PC-3 (cell line): ENCODE measurements at regions not wholly inside any gene's neighbourhood (a gene's known extent, or its start where the extent isn't known, plus 50 kb on each side); places are given as distances from the start of the nearest gene placed in this dataset.

Experiments used
- ATAC-seq: fragments of 200-7000 bp; cut with Tn5 transposase; 2 replicates; pipeline ENCODE4 v1.9.1; 2020; ENCODE audit warnings: mild to moderate bottlenecking, moderate library complexity
- BruUV-seq: library from RNA; stranded (reverse); fragments of 400-500 nt; replicated peaks from 2 replicates; lab custom pipeline; 2021; lab: Mats Ljungman, UMichigan
- CTCF ChIA-PET: fragments of 300-600 bp; sonication (Branson Sonifier 250); formaldehyde crosslinking; loops from one replicate; lab custom pipeline; 2022; ENCODE audit warnings: antibody characterized with exemption; lab: Charles Lee
- POLR2A ChIA-PET: fragments of 300-600 bp; sonication (Branson Sonifier 250); formaldehyde crosslinking; loops from one replicate; lab custom pipeline; 2022; ENCODE audit warnings: antibody characterized with exemption; ENCODE audit not compliant: unreplicated experiment; lab: Charles Lee
- DNase-seq: peaks from one replicate; pipeline ENCODE4 v3.0.0-alpha.2; 2015
- H2AFZ ChIP-seq: fragments of 300-600 bp; sonication (generic); 2 replicates; pipeline ENCODE4 v1.6.0; 2016; ENCODE audit warnings: antibody characterized with exemption, low read length
- H3F3A ChIP-seq: fragments of 300-600 bp; sonication (generic); one replicate; pipeline ENCODE4 v1.6.0; 2017; ENCODE audit warnings: antibody characterized with exemption, low read length, control low read depth, mild to moderate bottlenecking; ENCODE audit not compliant: unreplicated experiment
- H3K27ac ChIP-seq: fragments of 300-600 bp; sonication (generic); 2 replicates; pipeline ENCODE4 v1.5.1; 2016; ENCODE audit warnings: mild to moderate bottlenecking, low read length
- H3K27me3 ChIP-seq: fragments of 300-600 bp; sonication (generic); 2 replicates; pipeline ENCODE4 v1.6.1; 2016; ENCODE audit warnings: low read length, mixed read lengths
- H3K36me3 ChIP-seq: fragments of 300-600 bp; sonication (generic); 2 replicates; pipeline ENCODE4 v1.6.1; 2016; ENCODE audit warnings: low read depth, mixed run types, low read length, mixed read lengths
- H3K4me1 ChIP-seq: fragments of 300-600 bp; sonication (generic); 2 replicates; pipeline ENCODE4 v1.5.1; 2016; ENCODE audit warnings: low read length; ENCODE audit not compliant: insufficient read depth
- H3K4me2 ChIP-seq: fragments of 300-600 bp; sonication (generic); 2 replicates; pipeline ENCODE4 v1.6.0; 2016; ENCODE audit warnings: low read length
- H3K4me3 ChIP-seq: fragments of 300-600 bp; sonication (generic); 2 replicates; pipeline ENCODE4 v1.5.1; 2016; ENCODE audit warnings: mild to moderate bottlenecking, low read length, mixed read lengths
- H3K79me2 ChIP-seq: fragments of 300-600 bp; sonication (generic); 2 replicates; pipeline ENCODE4 v1.6.1; 2017; ENCODE audit warnings: low read length, mixed read lengths
- H3K9ac ChIP-seq: fragments of 300-600 bp; sonication (generic); 2 replicates; pipeline ENCODE4 v1.6.0; 2016; ENCODE audit warnings: mild to moderate bottlenecking, low read length
- H3K9me2 ChIP-seq: fragments of 300-600 bp; sonication (generic); replicated peaks from 2 replicates; pipeline ENCODE4 v1.6.1; 2016; ENCODE audit warnings: mixed run types, low read length, mixed read lengths
- H3K9me3 ChIP-seq: fragments of 300-600 bp; sonication (generic); 2 replicates; pipeline ENCODE4 v1.6.1; 2016; ENCODE audit warnings: low read length, mixed read lengths
- H4K20me1 ChIP-seq: fragments of 300-600 bp; sonication (generic); 2 replicates; pipeline ENCODE4 v1.6.1; 2016; ENCODE audit warnings: low read length, mixed read lengths
- CTCF ChIP-seq: fragments of 300-600 bp; sonication (generic); conservative IDR thresholded peaks from 2 replicates; pipeline ENCODE4 v1.5.1; 2017; ENCODE audit warnings: antibody characterized with exemption, low read depth, mild to moderate bottlenecking, low read length
- EZH2 ChIP-seq: fragments of 300-600 bp; sonication (generic); IDR thresholded peaks from one replicate; pipeline ENCODE4 v1.6.1; 2017; ENCODE audit warnings: antibody characterized with exemption, mild to moderate bottlenecking, low read length; ENCODE audit not compliant: unreplicated experiment
- EZH2phosphoT487 ChIP-seq: fragments of 300-600 bp; sonication (generic); IDR thresholded peaks from 2 replicates; pipeline ENCODE4 v1.6.1; 2018; ENCODE audit warnings: mild to moderate bottlenecking, antibody characterized with exemption, low read length, borderline replicate concordance
- intact Hi-C: fragments of 100-400 bp; cut with micrococcal nuclease; formaldehyde crosslinking; loops from 2 replicates; pipeline ENCODE4 v1.9.0; 2023

GRCh38 chr13:75996582-75996981 lies 360.5 kb downstream of the LMO7 start:
- H3K27ac ChIP-seq = no peak overlapping the region
- no peaks in the 10 kb centered on the region for H3K9me2 ChIP-seq
- H3F3A ChIP-seq = no peaks in the 10 kb centered on the region
- no peaks in the 10 kb centered on the region for H3K27me3 ChIP-seq
- BruUV-seq = no TSS peak
- no peaks in the 10 kb centered on the region for H3K9me3 ChIP-seq
- intact Hi-C loops = no loop called here
- no peaks in the 10 kb centered on the region for H3K79me2 ChIP-seq
- TF ChIP-seq EZH2 (no peak), CTCF (no peak), EZH2phosphoT487 (no peak)
- peaks cover 12% of the 10 kb centered on the region for H3K4me1 ChIP-seq
- H3K4me3 ChIP-seq = no peak overlapping the region
- no peak overlapping the region for H2AFZ ChIP-seq
- H3K36me3 ChIP-seq = no peaks in the 10 kb centered on the region
- no peaks in the 10 kb centered on the region for H4K20me1 ChIP-seq
- H3K9ac ChIP-seq = no peak overlapping the region
- no peak overlapping the region for H3K4me2 ChIP-seq
- no peak for DNase-seq
- ChIA-PET POLR2A (no interaction called here), CTCF (no interaction called here)
- no peak for ATAC-seq

- ATAC-seq = no peak
- no peak overlapping the region for H3K4me2 ChIP-seq
Observed at GRCh38 chr13:75995966-75996365, 359.8 kb downstream of the LMO7 start.

More at GRCh38 chr13:75995966-75996365, 359.8 kb downstream of the LMO7 start:
- H3F3A ChIP-seq = no peaks in the 10 kb centered on the region
- peak; percentile 29 for DNase-seq
- H3K27me3 ChIP-seq = no peaks in the 10 kb centered on the region
- no peaks in the 10 kb centered on the region for H3K9me2 ChIP-seq
- no peak overlapping the region for H3K9ac ChIP-seq
- no peaks in the 10 kb centered on the region for H3K79me2 ChIP-seq
- no peak overlapping the region for H3K27ac ChIP-seq
- peaks cover 12% of the 10 kb centered on the region for H3K4me1 ChIP-seq
- intact Hi-C loops = no loop called here
- ChIA-PET CTCF (no interaction called here), POLR2A (no interaction called here)
- H2AFZ ChIP-seq = no peak overlapping the region
- BruUV-seq = no TSS peak
- TF ChIP-seq EZH2phosphoT487 = no peak
- no peak for TF ChIP-seq CTCF
- no peak for TF ChIP-seq EZH2
- H3K36me3 ChIP-seq = no peaks in the 10 kb centered on the region
- H3K9me3 ChIP-seq = no peaks in the 10 kb centered on the region
- H3K4me3 ChIP-seq = no peak overlapping the region
- no peaks in the 10 kb centered on the region for H4K20me1 ChIP-seq
